WTC11 (cell line): ENCODE measurements at regions not wholly inside any gene's neighbourhood (a gene's known extent, or its start where the extent isn't known, plus 50 kb on each side); places are given as distances from the start of the nearest gene placed in this dataset.

Experiments
- ATAC-seq: fragments of 200-7000 bp; cut with Tn5 transposase; 2 replicates; pipeline ENCODE4 v1.10.0; 2021; ENCODE audit warnings: mild to moderate bottlenecking, moderate library complexity
- CTCF ChIA-PET: fragments of 300-600 bp; sonication (Branson Sonifier 250); formaldehyde crosslinking; loops from one replicate; lab custom pipeline; 2021; ENCODE audit warnings: antibody characterized with exemption; lab: Charles Lee
- POLR2A ChIA-PET: fragments of 350-600 bp; sonication (Branson Sonifier 250); formaldehyde crosslinking; loops from one replicate; lab custom pipeline; 2021; ENCODE audit warnings: antibody characterized with exemption; lab: Charles Lee
- DNase-seq: peaks from one replicate; pipeline ENCODE4 v3.0.0; 2021; ENCODE audit warnings: low spot score
- H3K27ac Mint-ChIP-seq: 2 replicates; pipeline ENCODE4 v1.8.0; 2021; ENCODE audit warnings: mixed read lengths
- H3K27me3 Mint-ChIP-seq: 2 replicates; pipeline ENCODE4 v1.8.0; 2021; ENCODE audit warnings: low read depth, mild to moderate bottlenecking, moderate library complexity, mixed read lengths
- H3K36me3 Mint-ChIP-seq: 2 replicates; pipeline ENCODE4 v1.8.0; 2021; ENCODE audit warnings: mixed read lengths
- H3K4me1 Mint-ChIP-seq: 2 replicates; pipeline ENCODE4 v1.8.0; 2022; ENCODE audit warnings: mixed read lengths
- H3K4me3 Mint-ChIP-seq: 2 replicates; pipeline ENCODE4 v1.8.0; 2021; ENCODE audit warnings: mild to moderate bottlenecking, moderate library complexity, mixed read lengths
- H3K9me3 Mint-ChIP-seq: 2 replicates; pipeline ENCODE4 v1.8.0; 2021; ENCODE audit warnings: mixed read lengths
- ATF3 ChIP-seq: sonication (generic); formaldehyde crosslinking; conservative IDR thresholded peaks from 2 replicates; pipeline ENCODE4 v1.8.1; 2022; ENCODE audit warnings: mild to moderate bottlenecking, missing genetic modification reagents
- CDX4 ChIP-seq: fragments of 250-450 bp; sonication (Bioruptor Pico); IDR thresholded peaks from 2 replicates; pipeline ENCODE4 v1.9.0; 2021; ENCODE audit warnings: moderate library complexity, mild to moderate bottlenecking, inconsistent platforms, borderline replicate concordance
- CREM ChIP-seq: sonication (generic); formaldehyde crosslinking; IDR thresholded peaks from 2 replicates; pipeline ENCODE4 v1.8.1; 2022; ENCODE audit warnings: mild to moderate bottlenecking, missing genetic modification reagents, moderate library complexity
- E2F5 ChIP-seq: sonication (generic); formaldehyde crosslinking; IDR thresholded peaks from 2 replicates; pipeline ENCODE4 v1.8.1; 2022; ENCODE audit warnings: mild to moderate bottlenecking, moderate library complexity, missing genetic modification reagents
- ERG ChIP-seq: fragments of 250-450 bp; sonication (Bioruptor Pico); IDR thresholded peaks from 2 replicates; pipeline ENCODE4 v1.8.0; 2021; ENCODE audit warnings: mild to moderate bottlenecking
- FOXK1 ChIP-seq: sonication (generic); formaldehyde crosslinking; IDR thresholded peaks from 2 replicates; pipeline ENCODE4 v1.8.0; 2022; ENCODE audit warnings: mild to moderate bottlenecking, moderate library complexity, missing genetic modification reagents
- HMGA2 ChIP-seq: fragments of 250-450 bp; sonication (Bioruptor Pico); IDR thresholded peaks from 2 replicates; pipeline ENCODE4 v1.4.0; 2021; ENCODE audit warnings: mild to moderate bottlenecking, moderate library complexity
- MLX ChIP-seq: sonication (generic); formaldehyde crosslinking; IDR thresholded peaks from 2 replicates; pipeline ENCODE4 v1.8.1; 2023; ENCODE audit warnings: mild to moderate bottlenecking, missing genetic modification reagents, moderate library complexity
- TEAD1 ChIP-seq: sonication (generic); formaldehyde crosslinking; IDR thresholded peaks from 2 replicates; pipeline ENCODE4 v1.8.0; 2022; ENCODE audit warnings: mild to moderate bottlenecking, missing genetic modification reagents
- USF1 ChIP-seq: sonication (generic); formaldehyde crosslinking; IDR thresholded peaks from 2 replicates; pipeline ENCODE4 v1.8.0; 2022; ENCODE audit warnings: mild to moderate bottlenecking, missing genetic modification reagents
- ZBTB21 ChIP-seq: sonication (generic); formaldehyde crosslinking; IDR thresholded peaks from 2 replicates; pipeline ENCODE4 v1.8.1; 2023; ENCODE audit warnings: mild to moderate bottlenecking, missing genetic modification reagents, borderline replicate concordance
- ZNF317 ChIP-seq: sonication (generic); formaldehyde crosslinking; IDR thresholded peaks from 2 replicates; pipeline ENCODE4 v1.8.1; 2023; ENCODE audit warnings: low read depth, mild to moderate bottlenecking, moderate library complexity, missing genetic modification reagents, borderline replicate concordance
- ZNF425 ChIP-seq: fragments of 250-450 bp; sonication (Bioruptor Pico); conservative IDR thresholded peaks from 2 replicates; pipeline ENCODE4 v1.9.0; 2021; ENCODE audit warnings: mild to moderate bottlenecking
- ZNF512 ChIP-seq: sonication (generic); formaldehyde crosslinking; IDR thresholded peaks from 2 replicates; pipeline ENCODE4 v1.8.1; 2022; ENCODE audit warnings: missing genetic modification reagents, borderline replicate concordance

- H3K36me3 Mint-ChIP-seq: no peaks in the 10 kb centered on the region
These were observed 51.0 kb upstream of the VEGFC start for GRCh38 chr4:176843710-176844109.

More at GRCh38 chr4:176843710-176844109, 51.0 kb upstream of the VEGFC start:
- Mint-ChIP-seq H3K4me1 (peaks cover 8% of the 10 kb centered on the region), H3K27me3 (no peaks in the 10 kb centered on the region), H3K9me3 (no peaks in the 10 kb centered on the region), H3K4me3 (no peak overlapping the region), H3K27ac (no peak overlapping the region)
- CTCF ChIA-PET: no interaction called here
- POLR2A ChIA-PET: no interaction called here
- DNase-seq (no peak), ATAC-seq (no peak)
- TF ChIP-seq CDX4 (CRISPR knock-in tag) (no peak), FOXK1 (CRISPR knock-in tag) (no peak), ATF3 (CRISPR knock-in tag) (no peak), ZNF512 (CRISPR knock-in tag) (no peak), E2F5 (no peak), HMGA2 (CRISPR knock-in tag) (no peak), CREM (CRISPR knock-in tag) (no peak), USF1 (no peak), ZNF425 (no peak), MLX (CRISPR knock-in tag) (no peak), ZBTB21 (no peak), TEAD1 (CRISPR knock-in tag) (no peak), ERG (CRISPR knock-in tag) (no peak), ZNF317 (CRISPR knock-in tag) (no peak)
